SK-MEL-5 (cell line): ENCODE measurements at regions not wholly inside any gene's neighbourhood (a gene's known extent, or its start where the extent isn't known, plus 50 kb on each side); places are given as distances from the start of the nearest gene placed in this dataset.
"Not testable (repeated sequence)": the region's sequence is repeated elsewhere in the genome, so short reads cannot be mapped to it uniquely, and the experiment has no call there.

Source experiments
- DNase-seq: peaks from one replicate; pipeline ENCODE4 v3.0.0-alpha.2; 2016; ENCODE audit warnings: low read depth, low spot score
- in situ Hi-C: cut with HindIII; loops from 2 replicates; pipeline ENCODE4 v1.10.0; 2016; ENCODE audit warnings: low sequenced_read_pairs, high pct_unique_total_duplicates, low pct_unique_long_range_greater_than_20kb

DNA sequence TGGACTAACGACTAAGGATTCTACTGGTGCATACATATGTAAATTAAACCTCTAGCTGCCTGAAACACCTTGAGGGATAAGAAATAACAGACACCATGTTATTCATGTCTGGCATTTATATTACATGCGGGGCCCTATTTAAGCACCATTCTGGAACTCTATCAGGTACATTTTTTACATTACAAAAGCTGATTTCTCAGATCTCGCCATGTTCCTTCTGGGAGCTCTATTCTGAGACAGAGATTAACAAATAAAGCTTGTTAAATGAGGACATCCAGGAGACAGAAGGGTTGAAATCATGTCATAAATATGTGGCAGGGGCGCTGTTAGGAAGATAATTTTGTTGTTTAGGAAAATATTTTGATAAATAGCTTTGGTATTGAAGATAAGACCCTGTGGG is 93.4 kb upstream of the SLIT3 start:
- in situ Hi-C loops = no loop called here
- no peak for DNase-seq

DNA sequence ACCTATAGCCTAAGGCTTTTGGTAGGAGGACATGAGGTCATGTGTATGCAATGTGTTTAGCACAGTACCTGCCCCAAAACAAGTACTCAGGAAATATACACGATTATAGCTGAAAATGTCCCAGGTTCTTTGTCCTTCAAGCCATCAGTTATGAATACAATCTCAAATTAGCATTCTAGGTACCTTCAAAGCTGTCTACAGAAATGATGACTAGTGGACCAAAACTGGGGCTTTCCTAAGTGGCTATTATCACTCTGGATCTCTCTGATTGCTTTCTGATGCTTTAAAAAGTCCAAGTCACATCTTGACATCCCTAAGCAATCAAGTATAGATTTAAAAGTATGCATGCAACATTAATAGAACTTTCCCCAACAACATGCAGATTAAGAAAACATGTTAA is 93.0 kb upstream of the SLIT3 start:
- in situ Hi-C loops = no loop called here
- no peak for DNase-seq

DNA sequence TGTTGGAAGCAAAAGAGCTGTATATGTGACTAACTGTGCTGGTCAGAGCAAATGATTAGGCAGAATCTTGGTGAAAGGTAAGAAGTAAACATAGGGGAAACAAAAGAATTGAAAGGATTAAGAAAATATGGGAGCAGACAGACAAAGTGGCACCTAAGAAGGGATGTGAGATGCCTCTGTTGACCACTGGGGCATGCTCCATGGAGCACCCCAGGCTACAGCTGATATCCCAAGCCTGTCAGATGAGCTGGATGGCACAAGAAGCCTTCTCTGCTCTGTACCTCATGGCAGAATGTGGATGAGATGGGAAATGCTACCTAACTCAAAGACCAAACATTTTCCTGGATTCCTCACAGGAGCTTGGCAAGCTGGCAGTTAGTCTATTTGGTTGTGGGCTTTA is 89.3 kb upstream of the SLIT3 start:
- in situ Hi-C loops = no loop called here
- no peak for DNase-seq

DNA sequence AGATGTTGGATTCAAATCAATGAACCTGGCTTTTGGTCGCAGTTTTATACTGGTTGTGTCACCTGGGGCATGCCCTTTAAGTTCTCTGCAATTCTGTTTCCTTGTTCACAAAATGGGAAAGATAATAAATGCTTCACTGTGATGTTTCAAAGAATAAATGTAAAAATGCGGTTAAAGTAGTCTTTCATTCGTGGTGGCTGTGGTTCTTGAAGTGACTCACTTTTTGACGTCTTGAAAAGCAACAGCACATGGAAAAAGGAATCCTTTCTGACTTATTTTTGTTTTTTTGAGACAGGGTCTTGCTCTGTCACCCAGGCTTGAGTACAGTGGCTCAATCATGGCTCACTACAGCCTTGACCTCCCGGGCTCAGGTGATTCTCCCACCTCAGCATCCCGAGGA is 88.4 kb upstream of the SLIT3 start:
- no peak for DNase-seq
- in situ Hi-C loops = no loop called here

DNA sequence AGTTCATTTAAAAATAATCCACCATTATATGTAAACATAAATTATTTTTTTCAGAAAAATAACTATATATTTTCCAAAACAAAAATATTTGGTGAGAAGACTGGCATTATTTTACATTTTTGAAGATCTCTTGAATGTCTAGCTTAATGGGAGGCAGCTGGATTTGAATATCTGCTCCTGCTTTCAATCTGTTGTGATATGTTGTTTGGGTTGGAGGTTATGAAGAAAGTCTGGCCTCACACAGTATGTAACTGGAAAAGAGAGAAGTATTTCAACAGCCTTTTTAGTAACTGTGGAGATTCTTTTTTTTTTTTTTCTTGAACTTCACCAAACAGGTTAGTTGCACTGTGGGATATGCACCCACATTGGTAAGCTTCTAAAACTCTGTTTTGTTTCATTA is 84.7 kb upstream of the SLIT3 start:
- no peak for DNase-seq
- in situ Hi-C loops = no loop called here

DNA sequence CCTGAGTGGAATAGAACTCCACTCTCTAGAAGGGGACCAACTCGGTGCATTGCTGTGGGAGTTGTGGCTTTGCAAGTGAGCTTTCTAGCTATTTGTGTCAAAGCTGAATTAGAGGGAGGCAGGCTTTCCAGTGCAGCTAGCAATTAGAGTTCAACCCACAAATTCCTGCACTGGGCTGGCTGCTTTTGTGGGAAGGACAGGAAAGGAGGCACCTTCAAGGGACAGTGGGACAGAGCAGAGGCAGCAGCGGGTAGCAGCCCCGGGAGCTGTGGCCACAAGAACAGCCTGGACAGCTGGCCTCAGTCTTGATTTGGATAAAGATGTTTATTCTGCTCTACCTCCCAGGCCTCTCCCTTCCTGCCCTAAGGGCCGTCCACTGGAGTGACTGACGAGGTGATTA is 83.7 kb upstream of the SLIT3 start:
- in situ Hi-C loops = no loop called here

DNA sequence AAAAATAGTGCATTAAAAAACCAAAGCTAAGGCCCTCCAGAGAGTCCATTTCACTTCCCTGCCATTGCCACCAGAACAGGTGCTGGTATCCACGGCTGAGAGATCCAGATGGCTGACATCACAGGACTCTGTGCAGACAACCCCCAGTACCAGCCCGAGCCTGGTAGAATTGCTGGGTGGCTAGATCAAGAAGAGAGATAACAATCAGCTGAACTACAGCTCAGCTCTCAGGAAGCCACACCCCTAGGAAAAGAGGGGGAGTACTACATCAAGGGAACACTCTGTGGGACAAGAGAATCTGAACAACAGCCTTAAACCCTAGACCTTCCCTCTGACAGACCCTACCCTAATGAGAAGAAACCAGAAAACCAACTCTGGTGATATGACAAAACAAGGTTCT is 73.8 kb upstream of the SLIT3 start:
- in situ Hi-C loops = no loop called here

More for the DNA sequence above, 83.7 kb upstream of the SLIT3 start:
- DNase-seq = no peak

DNA sequence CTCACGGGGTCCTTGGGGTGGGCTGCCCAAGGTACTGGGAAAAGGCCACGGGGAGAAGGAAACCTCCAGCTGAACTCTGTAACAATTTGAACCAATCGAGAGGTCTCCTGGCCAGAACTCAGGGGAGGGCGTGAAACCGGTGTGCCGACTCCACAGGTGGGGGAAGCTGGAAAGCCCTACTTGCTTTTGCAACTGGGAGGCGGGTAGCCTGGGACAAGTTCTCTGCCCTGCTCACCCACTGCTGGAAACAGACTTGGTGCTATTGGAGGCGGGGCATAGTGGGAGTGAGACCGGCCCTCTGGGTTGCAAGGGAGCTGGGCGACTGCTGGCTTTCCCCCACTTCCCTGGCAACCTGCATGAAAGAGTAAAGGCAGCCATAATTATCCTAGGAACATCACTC is 73.2 kb upstream of the SLIT3 start:
- in situ Hi-C loops = no loop called here

More for the DNA sequence above, 73.8 kb upstream of the SLIT3 start:
- DNase-seq = no peak

DNA sequence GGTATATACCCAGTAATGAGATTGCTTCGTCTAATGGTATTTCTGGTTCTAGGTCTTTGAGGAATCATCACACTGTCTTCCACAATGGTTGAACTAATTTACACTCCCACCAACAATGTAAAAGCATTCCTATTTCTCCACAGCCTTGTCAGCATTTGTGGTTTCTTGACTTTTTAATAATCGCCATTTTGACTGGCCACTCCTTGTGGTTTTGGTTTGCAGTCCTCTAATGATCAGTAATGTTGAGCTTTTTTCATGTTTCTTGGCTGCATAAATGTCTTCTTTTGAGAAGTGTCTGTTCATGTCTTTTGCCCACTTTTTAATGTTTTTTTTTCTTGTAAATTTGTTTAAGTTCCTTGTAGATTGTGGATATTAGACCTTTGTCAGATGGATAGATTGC is 70.9 kb upstream of the SLIT3 start:
- in situ Hi-C loops, DNase-seq: not testable (repeated sequence)

More for the DNA sequence above, 73.2 kb upstream of the SLIT3 start:
- DNase-seq = no peak

DNA sequence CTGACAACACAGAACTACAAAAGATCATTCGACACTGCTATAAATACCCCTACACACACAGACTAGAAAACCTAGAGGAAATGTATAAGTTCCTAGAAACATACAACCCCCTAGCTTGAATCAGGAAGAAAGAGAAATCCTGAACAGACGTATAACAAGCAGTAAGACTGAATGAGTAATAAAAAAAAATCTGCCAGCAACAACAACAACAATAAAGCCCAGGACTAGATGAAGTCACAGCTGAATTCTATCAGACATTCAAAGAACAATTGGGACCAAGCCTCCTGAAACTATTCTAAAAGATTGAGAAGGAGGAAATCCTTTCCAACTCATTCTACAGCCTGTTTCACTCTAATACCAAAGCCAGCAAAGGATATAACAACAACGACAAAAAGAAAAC is 68.2 kb upstream of the SLIT3 start:
- in situ Hi-C loops = no loop called here
- no peak for DNase-seq

DNA sequence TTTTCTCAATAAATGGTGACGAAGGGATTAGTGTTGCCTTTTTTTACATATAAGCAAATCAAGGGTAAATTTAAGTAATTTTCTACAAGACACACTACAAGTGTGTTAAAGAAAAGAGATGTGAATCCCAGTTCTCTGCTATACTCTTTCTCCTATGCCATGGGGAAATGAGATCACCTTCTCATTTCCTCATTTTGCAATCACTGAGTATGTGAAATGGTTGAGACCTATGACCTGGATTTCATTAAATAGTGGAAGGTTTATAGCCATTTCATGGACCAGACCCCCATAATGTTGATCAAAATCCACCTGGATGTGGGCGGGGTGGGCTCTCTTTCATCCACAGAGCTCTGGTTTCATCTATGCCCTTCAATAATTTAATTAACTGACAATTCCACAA is 66.9 kb upstream of the SLIT3 start:
- in situ Hi-C loops = no loop called here

DNA sequence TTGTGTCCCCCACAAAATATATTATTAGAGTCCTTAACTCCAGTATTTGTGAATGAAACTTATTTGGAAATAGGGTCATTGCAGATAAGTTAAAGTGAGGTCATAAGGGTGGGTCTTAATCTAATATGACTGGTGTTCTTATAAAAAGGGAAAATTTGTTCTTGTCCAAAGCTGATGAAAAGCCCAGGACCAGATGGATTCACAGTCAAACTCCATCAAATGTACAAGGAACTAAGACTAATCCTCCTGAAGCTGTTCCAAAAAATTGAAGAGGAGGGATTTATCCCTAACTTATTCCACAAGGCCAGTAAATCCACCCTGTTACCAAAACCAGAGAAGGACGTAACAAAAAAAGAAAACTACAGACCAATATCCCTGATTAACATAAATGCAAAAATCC is 56.4 kb upstream of the SLIT3 start:
- in situ Hi-C loops = no loop called here
- no peak for DNase-seq

More for the DNA sequence above, 66.9 kb upstream of the SLIT3 start:
- no peak for DNase-seq

DNA sequence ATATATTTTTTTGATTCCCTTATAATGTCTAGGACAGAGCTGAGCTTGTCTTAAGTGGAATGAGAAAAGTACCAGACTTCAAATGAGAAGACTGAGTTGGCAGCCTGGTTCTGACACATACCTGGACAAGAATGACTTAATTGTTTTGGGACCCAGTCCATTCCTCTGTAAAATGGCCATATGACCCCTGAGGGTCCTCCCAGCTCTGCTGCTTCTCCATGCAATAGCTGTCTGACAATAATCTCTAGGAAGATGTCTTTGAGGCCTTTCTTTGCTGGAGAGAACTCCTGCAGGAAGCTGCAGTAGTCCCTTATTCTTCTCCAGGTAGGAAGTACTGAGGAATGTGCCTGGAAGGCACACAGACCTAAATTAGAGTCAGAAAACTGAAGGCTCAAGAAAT is 55.9 kb upstream of the SLIT3 start:
- DNase-seq = no peak
- in situ Hi-C loops = no loop called here

DNA sequence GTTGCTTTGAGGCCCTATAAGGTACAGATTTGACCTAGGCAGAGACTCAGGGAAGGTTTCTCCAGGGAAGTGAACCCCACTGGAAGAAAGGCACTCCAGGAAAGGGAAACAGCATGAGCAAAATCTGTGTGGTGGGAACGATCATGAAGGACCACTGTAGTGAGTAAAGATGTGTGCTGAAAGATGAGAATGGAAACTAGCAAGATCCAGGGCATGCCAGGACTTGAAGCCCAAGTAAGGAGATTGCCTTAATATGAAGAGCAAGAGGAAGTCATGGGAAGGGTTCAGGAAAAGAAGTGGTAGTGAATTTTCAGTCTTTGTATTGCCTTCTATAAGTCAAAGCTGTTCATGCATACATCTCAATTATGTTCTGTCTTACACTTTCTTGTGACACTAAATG is 55.2 kb upstream of the SLIT3 start:
- in situ Hi-C loops = no loop called here
- no peak for DNase-seq

DNA sequence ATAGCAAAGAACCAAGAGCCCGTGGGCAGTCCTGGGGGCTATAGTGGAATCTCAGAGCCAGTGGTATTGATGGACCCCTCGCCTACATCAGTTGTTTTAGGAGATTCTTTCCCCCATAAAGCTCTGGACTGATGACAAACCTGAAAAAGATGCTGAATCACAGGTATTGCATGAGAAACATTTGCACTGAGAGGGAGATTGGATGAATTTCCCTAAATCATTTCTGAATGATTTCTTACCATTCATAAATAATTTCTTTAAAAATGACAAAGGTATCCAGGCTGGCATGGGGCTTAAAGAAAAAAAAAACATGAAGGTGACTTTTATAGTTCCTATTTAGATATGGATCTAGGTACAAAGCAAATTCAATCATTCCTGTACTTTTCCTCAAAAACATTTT is 54.0 kb upstream of the SLIT3 start:
- in situ Hi-C loops = no loop called here
- no peak for DNase-seq

DNA sequence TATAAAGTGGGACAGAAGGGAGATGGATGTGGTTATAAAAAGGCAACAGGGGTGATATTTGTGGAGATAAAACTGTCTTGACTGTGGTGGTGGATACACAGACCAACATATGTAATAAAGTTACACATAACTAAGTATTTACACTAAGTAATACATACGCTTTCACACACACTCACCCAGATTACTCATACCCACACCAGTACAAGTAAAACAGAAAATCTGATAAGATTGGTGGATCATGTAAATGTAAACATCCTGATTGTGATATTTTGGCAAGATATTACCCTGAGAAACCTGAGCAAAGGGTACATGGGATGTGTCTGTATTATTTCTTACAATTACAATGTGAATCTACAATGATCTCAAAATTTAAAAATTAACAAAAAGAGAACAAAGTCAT is 53.3 kb upstream of the SLIT3 start:
- in situ Hi-C loops = no loop called here
- DNase-seq = no peak

DNA sequence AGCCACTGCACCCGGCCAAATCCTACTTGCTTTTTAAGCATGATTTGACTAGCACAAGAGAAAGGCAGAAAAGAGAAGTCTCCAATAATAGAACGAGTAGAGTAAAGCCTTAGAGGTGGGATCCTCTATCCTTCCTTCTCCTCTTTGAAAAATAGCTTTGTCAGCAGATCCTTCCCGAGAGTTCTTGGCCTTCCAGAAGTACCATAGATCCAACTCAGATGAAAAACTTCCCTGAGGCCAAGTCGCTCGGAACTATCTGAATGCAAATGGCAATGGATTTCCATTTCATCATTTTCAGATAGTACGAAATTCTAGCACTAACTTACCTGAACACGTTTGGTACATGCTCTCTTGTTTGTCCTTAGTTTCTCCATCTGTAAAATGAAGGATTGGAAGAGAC is 52.0 kb upstream of the SLIT3 start:
- in situ Hi-C loops = no loop called here
- no peak for DNase-seq

DNA sequence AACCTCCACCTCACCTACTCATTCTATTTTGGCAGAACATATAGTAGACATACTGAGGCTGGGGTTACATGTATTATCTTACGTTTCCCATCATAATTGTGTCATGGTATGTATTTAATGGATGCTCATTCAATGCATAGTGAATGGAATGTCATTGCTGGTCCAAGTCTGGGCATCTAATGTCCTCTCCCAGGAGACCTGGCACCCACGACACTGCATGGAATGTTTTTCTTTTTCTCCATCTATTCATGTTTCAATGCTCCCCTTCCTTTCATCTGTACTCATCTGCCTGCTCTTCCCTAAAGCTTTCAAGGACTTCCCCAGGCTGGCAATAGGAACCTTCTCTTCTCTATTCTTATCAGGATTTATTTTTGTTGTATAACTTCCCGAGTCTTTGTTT is 50.8 kb upstream of the SLIT3 start:
- no peak for DNase-seq
- in situ Hi-C loops = no loop called here

DNA sequence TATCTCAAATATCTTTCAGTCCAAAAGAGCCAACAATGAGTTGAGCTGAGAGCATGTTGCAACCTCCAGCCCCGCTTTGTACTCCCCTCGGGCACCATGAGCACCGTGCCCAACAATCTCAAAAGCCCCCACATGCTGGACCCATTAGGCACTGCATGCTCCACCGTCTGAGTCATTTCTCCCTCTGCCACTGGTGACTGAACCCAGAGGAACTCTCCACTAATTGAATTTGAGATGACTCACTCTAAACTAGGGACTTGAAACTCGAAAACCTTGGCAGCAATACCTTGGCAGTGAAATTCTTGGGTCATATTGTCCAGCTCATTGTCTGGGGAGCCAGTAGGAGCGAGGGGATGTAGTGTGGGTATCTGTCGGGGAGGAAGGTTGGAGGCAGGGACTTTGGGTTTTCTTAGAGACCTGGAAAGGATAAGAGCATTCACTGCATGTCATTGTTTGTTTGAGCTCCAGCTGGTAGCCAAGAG is 49.9 kb upstream of the SLIT3 start:
- in situ Hi-C loops = no loop called here
- DNase-seq = no peak
